ENCODE measurements at regions not wholly inside any gene's neighbourhood (a gene's known extent, or its start where the extent isn't known, plus 50 kb on each side); places are given as distances from the start of the nearest gene placed in this dataset.

DNA sequence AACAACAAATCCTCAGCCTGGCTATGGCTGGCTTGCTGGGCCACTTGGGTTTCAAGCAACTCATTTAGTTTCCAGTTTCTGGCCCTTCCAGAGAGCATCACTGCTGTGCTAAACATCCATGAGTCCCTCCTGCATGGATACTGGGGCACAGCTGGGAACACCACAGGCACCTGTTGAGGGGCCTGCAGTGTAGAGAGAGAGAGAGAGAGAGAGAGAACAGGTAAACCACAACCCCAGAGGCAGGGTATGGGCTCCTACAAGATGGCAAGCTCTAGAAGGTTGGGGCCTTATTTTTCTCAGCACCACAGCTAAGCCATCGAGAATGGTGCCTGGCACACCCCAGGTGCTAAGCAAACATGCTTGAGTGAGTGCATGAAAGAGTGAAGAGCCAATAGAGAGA lies 120.3 kb downstream of the RBFOX3 start:
- TF ChIP-seq, protein P1, sequence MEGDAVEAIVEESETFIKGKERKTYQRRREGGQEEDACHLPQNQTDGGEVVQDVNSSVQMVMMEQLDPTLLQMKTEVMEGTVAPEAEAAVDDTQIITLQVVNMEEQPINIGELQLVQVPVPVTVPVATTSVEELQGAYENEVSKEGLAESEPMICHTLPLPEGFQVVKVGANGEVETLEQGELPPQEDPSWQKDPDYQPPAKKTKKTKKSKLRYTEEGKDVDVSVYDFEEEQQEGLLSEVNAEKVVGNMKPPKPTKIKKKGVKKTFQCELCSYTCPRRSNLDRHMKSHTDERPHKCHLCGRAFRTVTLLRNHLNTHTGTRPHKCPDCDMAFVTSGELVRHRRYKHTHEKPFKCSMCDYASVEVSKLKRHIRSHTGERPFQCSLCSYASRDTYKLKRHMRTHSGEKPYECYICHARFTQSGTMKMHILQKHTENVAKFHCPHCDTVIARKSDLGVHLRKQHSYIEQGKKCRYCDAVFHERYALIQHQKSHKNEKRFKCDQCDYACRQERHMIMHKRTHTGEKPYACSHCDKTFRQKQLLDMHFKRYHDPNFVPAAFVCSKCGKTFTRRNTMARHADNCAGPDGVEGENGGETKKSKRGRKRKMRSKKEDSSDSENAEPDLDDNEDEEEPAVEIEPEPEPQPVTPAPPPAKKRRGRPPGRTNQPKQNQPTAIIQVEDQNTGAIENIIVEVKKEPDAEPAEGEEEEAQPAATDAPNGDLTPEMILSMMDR (IDR thresholded peaks at IDR 0.05) = no peak
- TF ChIP-seq POLR2AphosphoS5 (IDR thresholded peaks at IDR 0.05) (no peak), POLR2A (IDR thresholded peaks at IDR 0.05) (no peak)

Data from breast epithelium (tissue), 3 donors.